Mesothelial cell of epicardium (in vitro differentiated cells): ENCODE measurements at regions not wholly inside any gene's neighbourhood (a gene's known extent, or its start where the extent isn't known, plus 50 kb on each side); places are given as distances from the start of the nearest gene placed in this dataset.

ENCODE experiments used
- DNase-seq, 2 experiments: peaks; one replicate each; pipeline ENCODE4 v3.0.0; 2021; ENCODE audit warnings: low spot score in 2 of 2; ENCODE audit not compliant: unreplicated experiment in 2 of 2
- H3K27ac Mint-ChIP-seq: 2 replicates; pipeline ENCODE4 v1.8.0; 2021; ENCODE audit warnings: mixed read lengths
- H3K27me3 Mint-ChIP-seq: 2 replicates; pipeline ENCODE4 v1.8.0; 2021; ENCODE audit warnings: low read depth, mixed read lengths
- H3K36me3 Mint-ChIP-seq: 2 replicates; pipeline ENCODE4 v1.8.0; 2021; ENCODE audit warnings: mixed read lengths
- H3K4me1 Mint-ChIP-seq: 2 replicates; pipeline ENCODE4 v1.8.0; 2021; ENCODE audit warnings: mixed read lengths
- H3K4me3 Mint-ChIP-seq: 2 replicates; pipeline ENCODE4 v1.8.0; 2021; ENCODE audit warnings: mild to moderate bottlenecking, moderate library complexity, mixed read lengths
- H3K9me3 Mint-ChIP-seq: 2 replicates; pipeline ENCODE4 v1.8.0; 2021; ENCODE audit warnings: mixed read lengths
- TF ChIP-seq, protein P1 (sequence below): fragments of 200-600 bp; sonication (generic); IDR thresholded peaks from one replicate; pipeline ENCODE4 v1.5.0; 2021; ENCODE audit warnings: antibody characterized with exemption; ENCODE audit not compliant: unreplicated experiment

DNA sequence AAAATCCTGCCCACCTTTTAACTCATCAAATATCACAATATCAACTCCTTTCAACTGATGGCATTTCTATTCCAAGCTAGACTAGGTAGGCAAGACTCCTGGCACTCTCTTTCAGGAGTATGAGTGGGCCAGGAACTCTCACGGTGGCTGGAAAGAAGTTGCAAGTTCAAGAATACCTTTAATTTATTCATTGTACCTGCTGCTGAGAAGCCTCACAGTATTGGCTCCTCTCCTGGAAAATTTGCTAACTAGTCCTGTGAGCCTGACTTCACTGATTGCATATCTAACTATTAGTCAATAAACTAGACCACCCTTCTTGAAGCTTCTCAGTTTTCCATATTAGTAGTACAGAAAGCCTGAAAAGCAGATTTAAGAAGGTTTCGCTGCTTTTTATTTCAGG is 120.2 kb downstream of the DUSP10 start:
- no peak for DNase-seq
- Mint-ChIP-seq H3K4me1 (peaks cover 5% of the 10 kb centered on the region), H3K36me3 (no peaks in the 10 kb centered on the region), H3K27me3 (no peaks in the 10 kb centered on the region), H3K9me3 (peaks cover 33% of the 10 kb centered on the region), H3K27ac (no peak overlapping the region), H3K4me3 (no peak overlapping the region)
- TF ChIP-seq, protein P1, sequence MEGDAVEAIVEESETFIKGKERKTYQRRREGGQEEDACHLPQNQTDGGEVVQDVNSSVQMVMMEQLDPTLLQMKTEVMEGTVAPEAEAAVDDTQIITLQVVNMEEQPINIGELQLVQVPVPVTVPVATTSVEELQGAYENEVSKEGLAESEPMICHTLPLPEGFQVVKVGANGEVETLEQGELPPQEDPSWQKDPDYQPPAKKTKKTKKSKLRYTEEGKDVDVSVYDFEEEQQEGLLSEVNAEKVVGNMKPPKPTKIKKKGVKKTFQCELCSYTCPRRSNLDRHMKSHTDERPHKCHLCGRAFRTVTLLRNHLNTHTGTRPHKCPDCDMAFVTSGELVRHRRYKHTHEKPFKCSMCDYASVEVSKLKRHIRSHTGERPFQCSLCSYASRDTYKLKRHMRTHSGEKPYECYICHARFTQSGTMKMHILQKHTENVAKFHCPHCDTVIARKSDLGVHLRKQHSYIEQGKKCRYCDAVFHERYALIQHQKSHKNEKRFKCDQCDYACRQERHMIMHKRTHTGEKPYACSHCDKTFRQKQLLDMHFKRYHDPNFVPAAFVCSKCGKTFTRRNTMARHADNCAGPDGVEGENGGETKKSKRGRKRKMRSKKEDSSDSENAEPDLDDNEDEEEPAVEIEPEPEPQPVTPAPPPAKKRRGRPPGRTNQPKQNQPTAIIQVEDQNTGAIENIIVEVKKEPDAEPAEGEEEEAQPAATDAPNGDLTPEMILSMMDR, result no peak

DNA sequence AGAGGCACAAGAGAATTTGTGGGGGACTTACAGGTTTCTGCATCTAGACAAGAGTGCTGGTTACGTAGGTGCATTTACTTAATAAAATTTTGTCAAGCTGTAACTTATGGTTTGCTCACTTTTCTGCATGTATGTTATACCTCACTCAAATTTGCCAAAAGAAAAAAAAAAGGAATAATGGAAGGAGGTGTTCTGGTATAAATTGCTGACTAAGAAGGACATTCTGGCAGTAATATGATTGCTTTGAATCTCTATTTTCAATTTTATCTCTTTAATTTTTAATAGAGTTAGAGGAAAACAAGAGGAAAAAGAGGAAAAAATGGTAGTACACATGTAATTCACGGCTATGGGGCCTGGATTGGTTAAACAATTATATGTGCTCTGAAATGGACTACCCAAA is 119.5 kb downstream of the DUSP10 start:
- no peaks in the 10 kb centered on the region for H3K36me3 Mint-ChIP-seq
- TF ChIP-seq, protein P1, result no peak
- H3K27me3 Mint-ChIP-seq, result no peaks in the 10 kb centered on the region
- H3K4me3 Mint-ChIP-seq, result no peak overlapping the region
- no peak for DNase-seq
- H3K9me3 Mint-ChIP-seq, result peaks cover 38% of the 10 kb centered on the region
- H3K4me1 Mint-ChIP-seq, result peaks cover 5% of the 10 kb centered on the region
- no peak overlapping the region for H3K27ac Mint-ChIP-seq

DNA sequence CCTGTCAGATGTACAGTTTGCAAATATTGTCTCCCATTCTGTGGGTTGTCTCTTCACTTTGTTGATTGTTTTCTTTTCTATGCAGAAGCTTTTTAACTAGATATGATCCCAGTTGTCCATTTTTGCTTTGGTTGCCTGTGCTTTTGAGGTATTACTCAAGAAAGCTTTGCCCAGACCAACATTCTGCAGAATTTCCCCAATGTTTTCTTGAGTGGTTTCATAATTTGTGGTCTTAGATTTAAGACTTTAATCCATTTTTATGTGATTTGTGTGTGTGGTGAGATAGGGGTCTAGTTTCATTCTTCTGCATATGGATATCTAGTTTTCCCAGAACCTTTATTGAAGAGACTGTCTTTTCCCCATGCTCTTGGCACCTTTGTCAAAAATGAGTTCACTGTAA is 116.9 kb downstream of the DUSP10 start:
- TF ChIP-seq, protein P1, result no peak
- no peak overlapping the region for H3K27ac Mint-ChIP-seq
- peaks cover 38% of the 10 kb centered on the region for H3K9me3 Mint-ChIP-seq
- H3K27me3 Mint-ChIP-seq, result no peaks in the 10 kb centered on the region
- no peak overlapping the region for H3K4me3 Mint-ChIP-seq
- peaks cover 5% of the 10 kb centered on the region for H3K4me1 Mint-ChIP-seq
- no peaks in the 10 kb centered on the region for H3K36me3 Mint-ChIP-seq
- DNase-seq, result no peak

DNA sequence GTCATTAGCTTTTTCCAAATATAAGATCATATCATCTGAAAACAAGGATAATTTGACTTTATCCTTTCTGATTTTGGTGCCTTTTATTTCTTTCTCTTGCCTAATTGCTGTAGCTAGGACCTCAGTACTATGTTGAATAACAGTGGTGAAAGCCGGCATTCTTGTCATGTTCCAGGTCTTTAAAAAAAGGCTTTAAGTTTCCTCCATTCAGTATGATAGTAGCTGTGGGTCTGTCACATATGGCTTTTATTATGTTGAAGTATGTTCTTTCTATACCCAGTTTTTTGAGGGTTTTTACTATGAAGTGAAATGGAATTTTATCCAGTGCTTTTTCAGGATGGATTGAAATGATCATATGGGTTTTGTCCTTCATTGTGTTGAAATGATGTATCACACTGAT is 115.8 kb downstream of the DUSP10 start:
- no peaks in the 10 kb centered on the region for H3K27me3 Mint-ChIP-seq

DNA sequence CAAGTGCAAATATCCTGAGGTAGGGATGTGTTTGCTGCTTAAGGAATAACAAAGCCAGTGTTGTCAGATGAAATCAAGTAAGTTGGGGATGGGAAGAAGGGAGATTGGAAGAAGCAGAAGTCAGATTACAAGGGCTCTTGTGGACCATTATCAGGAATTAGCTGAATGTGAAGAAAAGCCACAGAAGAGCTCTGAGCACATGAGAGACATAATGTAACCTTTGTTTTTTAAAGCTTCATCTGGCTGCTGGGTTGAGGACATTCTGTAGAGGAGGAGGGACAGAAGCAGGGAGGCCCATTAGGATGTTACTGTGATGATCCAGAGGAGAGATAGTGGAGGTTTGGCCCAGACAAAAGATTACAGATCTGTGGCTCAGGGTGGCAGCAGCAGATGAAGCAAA is 111.7 kb downstream of the DUSP10 start:
- peaks cover 5% of the 10 kb centered on the region for H3K4me1 Mint-ChIP-seq
- no peaks in the 10 kb centered on the region for H3K27me3 Mint-ChIP-seq
- no peak overlapping the region for H3K4me3 Mint-ChIP-seq
- TF ChIP-seq, protein P1, result no peak
- H3K27ac Mint-ChIP-seq, result no peak overlapping the region
- peaks cover 26% of the 10 kb centered on the region for H3K9me3 Mint-ChIP-seq
- DNase-seq, result no peak
- H3K36me3 Mint-ChIP-seq, result no peaks in the 10 kb centered on the region

More for the DNA sequence above, 115.8 kb downstream of the DUSP10 start:
- Mint-ChIP-seq H3K36me3 (no peaks in the 10 kb centered on the region), H3K27ac (no peak overlapping the region), H3K4me1 (peaks cover 2% of the 10 kb centered on the region), H3K4me3 (no peak overlapping the region), H3K9me3 (peaks cover 38% of the 10 kb centered on the region)
- no peak for DNase-seq
- TF ChIP-seq, protein P1, result no peak

DNA sequence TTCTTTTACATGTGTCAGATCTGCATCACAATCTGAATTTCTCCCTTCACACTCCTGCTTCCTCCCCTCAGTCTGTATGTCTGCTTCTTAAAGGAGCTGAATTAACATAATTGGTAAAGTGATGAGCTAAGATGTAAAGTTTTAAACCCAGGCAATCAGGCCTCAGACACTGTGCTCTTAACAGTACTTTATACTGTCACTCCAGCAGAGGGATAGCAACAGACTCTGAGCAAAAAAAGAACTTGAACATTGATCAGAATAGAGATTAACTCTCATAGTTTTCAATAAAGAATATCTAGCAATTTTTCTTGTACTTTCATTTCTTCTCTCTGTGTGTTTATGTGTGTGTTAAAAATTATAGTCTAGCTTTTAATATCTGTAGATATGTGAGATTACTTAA is 110.3 kb downstream of the DUSP10 start:
- H3K27ac Mint-ChIP-seq, result no peak overlapping the region
- H3K36me3 Mint-ChIP-seq, result no peaks in the 10 kb centered on the region
- H3K27me3 Mint-ChIP-seq, result no peaks in the 10 kb centered on the region
- TF ChIP-seq, protein P1, result no peak
- H3K4me1 Mint-ChIP-seq, result peaks cover 5% of the 10 kb centered on the region
- H3K4me3 Mint-ChIP-seq, result no peak overlapping the region
- H3K9me3 Mint-ChIP-seq, result peaks cover 14% of the 10 kb centered on the region
- DNase-seq, result no peak
